Fibroblast of mammary gland (primary cell): ENCODE measurements at regions not wholly inside any gene's neighbourhood (a gene's known extent, or its start where the extent isn't known, plus 50 kb on each side); places are given as distances from the start of the nearest gene placed in this dataset.
"Not testable (repeated sequence)": the region's sequence is repeated elsewhere in the genome, so short reads cannot be mapped to it uniquely, and the experiment has no call there.

Experiments used
- DNase-seq: peaks from one replicate; pipeline ENCODE4 v3.0.0-alpha.2; 2010; ENCODE audit warnings: low read depth
- H3K4me3 ChIP-seq: 2 replicates; pipeline ENCODE4 v1.5.1; 2011; ENCODE audit warnings: low read depth, mild to moderate bottlenecking, low read length, moderate library complexity; ENCODE audit not compliant: control insufficient read depth
- CTCF ChIP-seq: conservative IDR thresholded peaks from 2 replicates; pipeline ENCODE4 v1.5.1; 2011; ENCODE audit warnings: low read depth, low read length, inconsistent platforms; ENCODE audit not compliant: control insufficient read depth, insufficient read depth

GRCh38 chr14:43001731-43002130, 1395.1 kb downstream of the LRFN5 start:
- TF ChIP-seq CTCF, result no peak
- DNase-seq, result no peak
- H3K4me3 ChIP-seq, result no peak overlapping the region

DNA sequence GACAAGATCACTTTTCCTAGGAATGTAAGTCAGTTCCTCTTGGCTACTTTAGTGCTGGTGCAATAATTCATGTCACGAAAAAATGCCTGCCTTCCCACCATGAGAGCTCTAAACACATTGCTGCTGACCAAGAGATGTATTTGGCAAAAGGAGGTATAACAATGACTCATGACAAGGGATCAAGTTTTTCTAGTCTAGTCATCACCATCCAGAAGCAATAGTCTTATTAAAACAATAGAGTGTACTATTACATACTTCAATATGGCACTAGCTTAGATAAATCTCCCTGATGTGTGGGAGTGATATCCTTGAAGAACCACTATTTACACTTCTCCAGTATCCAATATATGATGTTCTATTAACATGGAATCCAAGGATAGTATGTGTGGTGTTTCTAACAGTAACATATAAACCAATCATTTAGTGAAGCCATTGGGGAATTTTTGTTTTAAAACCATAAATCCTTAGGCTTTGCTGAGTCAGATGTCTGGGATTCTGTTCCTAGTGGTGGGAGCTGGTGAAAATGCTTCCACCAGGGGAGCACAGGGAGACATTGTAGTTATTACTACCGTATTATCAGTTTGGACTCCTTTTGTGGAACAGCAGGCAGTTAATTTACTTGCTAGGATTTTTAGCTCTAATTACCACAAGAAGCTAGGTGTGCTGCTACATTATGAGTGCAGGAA, 1387.5 kb downstream of the LRFN5 start:
- no peak overlapping the region for H3K4me3 ChIP-seq
- DNase-seq, result peak; percentile 85
- no peak for TF ChIP-seq CTCF

DNA sequence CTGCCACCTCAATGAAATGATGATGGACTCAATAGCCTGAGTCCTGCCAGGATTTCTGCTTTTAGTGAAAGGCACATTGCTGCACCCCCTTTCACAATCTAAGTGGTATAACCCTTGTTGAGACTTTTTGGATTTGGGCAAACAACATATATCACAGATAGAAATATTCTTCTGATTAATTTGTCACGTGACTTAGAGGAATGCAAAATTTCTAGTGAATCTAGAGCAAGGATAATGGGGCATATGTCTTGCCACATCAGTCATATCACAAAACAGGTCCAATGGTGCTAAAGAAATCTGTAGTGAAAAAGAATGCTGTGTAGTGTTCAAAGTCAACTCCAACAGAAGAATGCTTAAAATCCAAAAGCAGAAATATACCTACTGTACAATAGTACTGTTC, 1386.3 kb downstream of the LRFN5 start:
- DNase-seq, result no peak
- TF ChIP-seq CTCF, result no peak

GRCh38 chr14:42980419-42980818, 1373.7 kb downstream of the LRFN5 start:
- DNase-seq, result no peak
- no peak overlapping the region for H3K4me3 ChIP-seq
- TF ChIP-seq CTCF, result no peak

More for the DNA sequence above, 1386.3 kb downstream of the LRFN5 start:
- no peak overlapping the region for H3K4me3 ChIP-seq

DNA sequence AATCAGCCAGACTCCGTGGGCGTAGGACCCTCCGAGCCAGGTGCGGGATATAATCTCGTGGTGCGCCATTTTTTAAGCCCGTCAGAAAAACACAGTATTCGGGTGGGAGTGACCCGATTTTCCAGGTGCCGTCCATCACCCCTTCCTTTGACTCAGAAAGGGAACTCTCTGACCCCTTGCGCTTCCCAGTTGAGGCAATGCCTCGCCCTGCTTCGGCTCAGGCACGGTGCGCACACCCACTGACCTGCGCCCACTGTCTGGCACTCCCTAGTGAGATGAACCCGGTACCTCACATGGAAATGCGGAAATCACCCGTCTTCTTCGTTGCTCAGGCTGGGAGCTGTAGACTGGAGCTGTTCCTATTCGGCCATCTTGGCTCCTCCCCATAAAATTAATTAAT, 1366.5 kb downstream of the LRFN5 start:
- not testable (repeated sequence) for DNase-seq, H3K4me3 ChIP-seq

DNA sequence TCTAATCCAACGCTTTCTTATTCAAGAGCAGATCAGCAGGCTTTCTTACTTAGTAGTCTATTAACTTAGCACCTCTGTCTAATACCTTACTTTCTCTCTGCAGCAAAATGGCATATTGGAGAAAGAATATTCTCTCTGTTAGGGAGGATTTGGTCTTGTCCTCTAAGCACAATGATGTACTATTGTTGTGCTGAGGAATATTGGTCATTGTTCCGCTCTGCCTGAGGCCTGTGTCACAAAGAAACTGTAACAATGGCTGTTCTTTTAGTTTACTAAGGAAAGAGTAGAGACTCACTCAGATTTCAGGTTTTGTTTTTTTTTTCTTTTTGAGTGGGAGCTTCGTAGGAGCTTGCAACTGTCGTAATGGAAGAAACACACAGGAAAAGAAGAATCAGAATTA, 1358.8 kb downstream of the LRFN5 start:
- H3K4me3 ChIP-seq, result no peak overlapping the region
- no peak for DNase-seq
- no peak for TF ChIP-seq CTCF

DNA sequence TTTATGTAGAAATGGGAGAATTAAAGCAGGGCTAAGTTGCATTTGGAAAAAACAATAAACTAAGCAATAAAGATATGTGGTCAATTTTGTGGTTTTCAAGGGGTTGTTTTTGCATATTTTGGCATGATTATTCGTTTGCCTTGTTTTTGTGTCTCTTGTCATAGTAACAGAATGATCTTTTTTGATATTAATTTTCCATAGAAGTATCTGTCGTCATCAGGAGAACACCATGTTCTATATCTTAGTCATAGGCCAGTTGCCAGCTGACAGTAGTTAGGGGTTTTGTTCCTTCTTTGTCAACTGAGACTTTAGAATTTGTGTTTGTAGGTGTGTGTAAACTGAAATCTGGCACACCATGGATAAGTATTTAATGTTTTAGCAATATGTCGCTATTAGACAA, 1354.8 kb downstream of the LRFN5 start:
- TF ChIP-seq CTCF, result no peak
- DNase-seq, result peak; percentile 32
- H3K4me3 ChIP-seq, result no peak overlapping the region
